Breast epithelium (tissue), 4 donors: ENCODE measurements at regions not wholly inside any gene's neighbourhood (a gene's known extent, or its start where the extent isn't known, plus 50 kb on each side); places are given as distances from the start of the nearest gene placed in this dataset.

Experiments
- DNase-seq, 2 donors: peaks; one replicate each; pipeline ENCODE4 v3.0.0-alpha.2; 2019; ENCODE audit warnings: low spot score in 2 of 2
- H3K27ac ChIP-seq, 2 donors: fragments of 200-600 bp; sonication (generic) in 1 of 2; one replicate each; pipeline ENCODE4 v1.5.1; 2016 to 2019; ENCODE audit warnings: mild to moderate bottlenecking in 1 of 2
- H3K27me3 ChIP-seq, 2 donors: fragments of 200-600 bp; sonication (generic) in 1 of 2; one replicate each; pipeline versions ENCODE4 v1.5.1 to v1.6.0; 2017 to 2019; ENCODE audit warnings: control low read depth in 1 of 2, mild to moderate bottlenecking in 1 of 2
- H3K36me3 ChIP-seq: fragments of 200-600 bp; one replicate; pipeline ENCODE4 v1.5.1; 2019
- H3K4me1 ChIP-seq, 2 donors: fragments of 200-600 bp; sonication (generic); one replicate each; pipeline ENCODE4 v1.5.1; 2016 to 2019; ENCODE audit warnings: control low read depth in 1 of 2
- H3K4me3 ChIP-seq, 3 donors: fragments of 200-600 bp; sonication (generic); 1 replicate in 2 of 3; 2 replicates in 1 of 3; pipeline ENCODE4 v1.5.1; 2016 to 2019; ENCODE audit warnings: mild to moderate bottlenecking in 3 of 3, moderate library complexity in 2 of 3
- H3K9me3 ChIP-seq, 2 donors: fragments of 200-600 bp; sonication (generic) in 1 of 2; one replicate each; pipeline ENCODE4 v1.5.1; 2016 to 2019; ENCODE audit warnings: control low read depth in 1 of 2
- POLR2A ChIP-seq: fragments of 450-650 bp; IDR thresholded peaks from one replicate; pipeline ENCODE4 v1.6.1; 2016; ENCODE audit warnings: antibody characterized with exemption, mild to moderate bottlenecking, moderate library complexity
- POLR2AphosphoS5 ChIP-seq, 3 donors: sonication (generic); formaldehyde crosslinking; IDR thresholded peaks; one replicate each; pipeline ENCODE4 v1.6.1; 2017; ENCODE audit warnings: antibody characterized with exemption in 3 of 3
- intact Hi-C: fragments of 100-400 bp; cut with DNase I; formaldehyde crosslinking; loops from one replicate; pipeline ENCODE4 v1.15.1; 2023; ENCODE audit warnings: low total_unique reads
- TF ChIP-seq, protein P1 (sequence below), 3 donors: fragments of 450-650 bp; IDR thresholded peaks; one replicate each; pipeline ENCODE4 v1.5.1; 2016 to 2017; ENCODE audit warnings: antibody characterized with exemption in 3 of 3, mild to moderate bottlenecking in 3 of 3, moderate library complexity in 3 of 3

DNA sequence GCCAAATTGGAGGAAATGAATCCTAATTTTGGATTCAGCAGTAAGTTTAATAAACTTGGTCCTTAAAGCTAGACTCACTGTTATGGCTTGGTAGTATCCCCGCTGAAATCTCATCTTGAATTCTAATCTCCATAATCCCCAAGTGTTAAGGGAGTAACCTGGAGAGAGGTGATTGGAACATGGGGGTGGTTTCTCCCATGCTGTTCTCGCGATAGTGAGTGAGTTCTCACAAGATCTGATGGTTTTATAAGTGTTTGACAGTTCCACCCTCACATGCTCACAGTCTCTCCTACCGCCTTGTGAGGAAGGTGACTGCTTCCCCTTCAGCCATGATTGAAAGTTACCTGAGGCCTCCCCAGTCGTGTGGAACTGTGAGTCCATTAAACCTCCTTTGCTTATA lies 824.5 kb upstream of the WWC1 start:
- Histone ChIP-seq H3K27me3 (no peaks in the 10 kb centered on the region), H3K27ac (no peak overlapping the region), H3K4me1 (no peaks in the 10 kb centered on the region), H3K9me3 (peaks cover 5 to 9% of the 10 kb centered on the region in 2 donors), H3K4me3 (no peak overlapping the region), H3K36me3 (no peaks in the 10 kb centered on the region)
- DNase-seq: no peak
- intact Hi-C loops: no loop called here
- TF ChIP-seq POLR2A (no peak), POLR2AphosphoS5 (IDR thresholded peaks at IDR 0.05) (no peak)
- TF ChIP-seq, protein P1, sequence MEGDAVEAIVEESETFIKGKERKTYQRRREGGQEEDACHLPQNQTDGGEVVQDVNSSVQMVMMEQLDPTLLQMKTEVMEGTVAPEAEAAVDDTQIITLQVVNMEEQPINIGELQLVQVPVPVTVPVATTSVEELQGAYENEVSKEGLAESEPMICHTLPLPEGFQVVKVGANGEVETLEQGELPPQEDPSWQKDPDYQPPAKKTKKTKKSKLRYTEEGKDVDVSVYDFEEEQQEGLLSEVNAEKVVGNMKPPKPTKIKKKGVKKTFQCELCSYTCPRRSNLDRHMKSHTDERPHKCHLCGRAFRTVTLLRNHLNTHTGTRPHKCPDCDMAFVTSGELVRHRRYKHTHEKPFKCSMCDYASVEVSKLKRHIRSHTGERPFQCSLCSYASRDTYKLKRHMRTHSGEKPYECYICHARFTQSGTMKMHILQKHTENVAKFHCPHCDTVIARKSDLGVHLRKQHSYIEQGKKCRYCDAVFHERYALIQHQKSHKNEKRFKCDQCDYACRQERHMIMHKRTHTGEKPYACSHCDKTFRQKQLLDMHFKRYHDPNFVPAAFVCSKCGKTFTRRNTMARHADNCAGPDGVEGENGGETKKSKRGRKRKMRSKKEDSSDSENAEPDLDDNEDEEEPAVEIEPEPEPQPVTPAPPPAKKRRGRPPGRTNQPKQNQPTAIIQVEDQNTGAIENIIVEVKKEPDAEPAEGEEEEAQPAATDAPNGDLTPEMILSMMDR (IDR thresholded peaks at IDR 0.05): no peak

DNA sequence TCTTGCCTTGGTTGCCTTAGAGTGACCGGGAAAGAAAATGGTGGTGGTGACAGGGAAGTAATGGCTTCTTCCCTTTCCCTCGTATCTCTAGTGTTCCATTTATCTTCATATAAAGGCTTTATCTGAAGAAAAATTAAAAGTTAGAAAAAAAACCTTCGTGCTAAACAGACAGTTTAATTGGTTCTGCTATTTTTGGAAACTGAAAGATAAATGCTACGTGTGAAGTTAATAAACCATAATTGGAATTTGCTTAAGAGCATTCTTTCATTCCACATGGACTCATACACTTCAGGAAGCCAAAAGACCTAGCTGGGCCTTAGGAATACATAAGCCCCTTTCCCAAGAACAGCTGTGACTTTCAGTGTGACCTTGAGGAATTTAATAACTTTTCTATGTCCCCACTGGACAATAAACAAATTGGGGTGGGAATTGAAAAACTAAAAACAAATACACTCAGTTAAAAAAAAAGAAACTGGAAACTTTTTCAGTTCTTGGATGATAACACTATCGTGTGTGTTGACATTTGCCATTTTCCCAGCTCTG lies 818.8 kb upstream of the WWC1 start:
- Histone ChIP-seq H3K4me3 (no peak overlapping the region), H3K9me3 (no peaks in the 10 kb centered on the region), H3K36me3 (no peaks in the 10 kb centered on the region), H3K27ac (no peak overlapping the region), H3K27me3 (no peaks in the 10 kb centered on the region), H3K4me1 (no peaks in the 10 kb centered on the region)
- TF ChIP-seq, protein P1 (IDR thresholded peaks at IDR 0.05): no peak
- TF ChIP-seq POLR2AphosphoS5 (IDR thresholded peaks at IDR 0.05) (no peak), POLR2A (no peak)
- no peak for DNase-seq
- intact Hi-C loops: no loop called here

DNA sequence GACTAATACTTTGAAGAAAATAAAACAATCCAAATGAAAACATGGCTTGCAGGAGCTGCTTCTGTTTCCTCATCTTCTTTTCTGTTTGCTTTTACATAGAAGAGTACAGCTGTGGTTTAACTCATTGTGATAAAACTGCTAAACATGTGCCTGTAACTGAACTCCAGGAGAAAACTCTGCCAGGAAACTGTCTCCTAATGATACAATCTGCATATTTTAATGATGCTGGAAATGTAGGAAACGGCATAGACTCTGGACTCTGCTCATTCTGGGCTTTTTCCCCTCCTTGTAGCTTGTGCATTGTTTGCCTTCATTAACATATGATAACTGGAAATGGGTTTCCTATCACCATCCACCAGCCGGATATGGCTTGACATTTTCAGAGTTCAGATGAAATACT lies 813.3 kb upstream of the WWC1 start:
- Histone ChIP-seq H3K27me3 (no peaks in the 10 kb centered on the region), H3K27ac (no peak overlapping the region), H3K4me1 (no peaks in the 10 kb centered on the region), H3K4me3 (no peak overlapping the region), H3K36me3 (no peaks in the 10 kb centered on the region), H3K9me3 (no peaks in the 10 kb centered on the region)
- intact Hi-C loops: no loop called here
- TF ChIP-seq POLR2AphosphoS5 (IDR thresholded peaks at IDR 0.05): no peak
- TF ChIP-seq, protein P1 (IDR thresholded peaks at IDR 0.05): no peak
- no peak for DNase-seq

DNA sequence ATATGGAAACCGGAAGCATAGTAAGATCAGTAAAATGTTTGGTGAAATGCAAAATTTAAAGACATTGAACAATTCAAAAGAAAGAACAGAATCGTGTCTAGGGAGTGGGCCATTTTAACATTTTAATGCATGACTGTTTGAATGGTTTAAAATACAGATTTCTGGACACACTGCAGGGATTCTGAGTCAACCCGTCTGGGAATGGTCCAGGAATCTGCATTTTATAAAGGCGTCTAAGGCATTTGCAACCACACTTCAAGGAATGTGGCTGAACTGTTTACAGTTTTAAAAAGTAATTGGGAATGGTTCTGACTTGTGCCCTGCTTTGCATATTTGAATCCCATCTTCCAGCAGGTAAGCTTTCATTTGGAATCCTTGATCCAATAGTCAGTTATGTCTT lies 811.7 kb upstream of the WWC1 start:
- no peak overlapping the region for H3K27ac ChIP-seq
- intact Hi-C loops: no loop called here
- no peak for DNase-seq
- TF ChIP-seq POLR2AphosphoS5 (IDR thresholded peaks at IDR 0.05): no peak
- no peak for TF ChIP-seq POLR2A
- TF ChIP-seq, protein P1 (IDR thresholded peaks at IDR 0.05): no peak
- no peaks in the 10 kb centered on the region for H3K36me3 ChIP-seq
- no peak overlapping the region for H3K4me3 ChIP-seq
- no peaks in the 10 kb centered on the region for H3K27me3 ChIP-seq
- no peaks in the 10 kb centered on the region for H3K9me3 ChIP-seq
- H3K4me1 ChIP-seq: no peaks in the 10 kb centered on the region

DNA sequence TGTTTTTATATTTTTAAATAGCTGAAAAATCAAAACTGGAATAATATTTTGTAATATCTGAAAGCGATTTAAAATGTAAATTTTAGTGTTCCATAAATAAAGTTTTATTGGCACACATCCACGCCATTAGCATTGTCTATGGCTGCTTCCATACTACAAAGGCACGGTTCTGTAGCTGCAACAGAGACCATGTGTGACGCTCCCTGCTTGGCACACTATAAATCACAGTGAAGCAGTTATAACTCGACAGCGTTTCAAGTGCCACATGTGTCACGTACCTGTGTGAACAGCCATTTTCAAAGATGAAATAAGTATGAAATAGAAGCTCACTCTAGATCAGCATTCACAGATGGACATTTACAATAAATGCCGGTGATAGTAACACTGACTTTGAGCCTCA lies 810.1 kb upstream of the WWC1 start:
- no peak for DNase-seq
- intact Hi-C loops: no loop called here
- H3K9me3 ChIP-seq: no peaks in the 10 kb centered on the region
- no peaks in the 10 kb centered on the region for H3K27me3 ChIP-seq
- H3K36me3 ChIP-seq: no peaks in the 10 kb centered on the region
- no peak overlapping the region for H3K4me3 ChIP-seq
- no peak overlapping the region for H3K27ac ChIP-seq
- TF ChIP-seq POLR2AphosphoS5 (IDR thresholded peaks at IDR 0.05): no peak
- no peaks in the 10 kb centered on the region for H3K4me1 ChIP-seq

DNA sequence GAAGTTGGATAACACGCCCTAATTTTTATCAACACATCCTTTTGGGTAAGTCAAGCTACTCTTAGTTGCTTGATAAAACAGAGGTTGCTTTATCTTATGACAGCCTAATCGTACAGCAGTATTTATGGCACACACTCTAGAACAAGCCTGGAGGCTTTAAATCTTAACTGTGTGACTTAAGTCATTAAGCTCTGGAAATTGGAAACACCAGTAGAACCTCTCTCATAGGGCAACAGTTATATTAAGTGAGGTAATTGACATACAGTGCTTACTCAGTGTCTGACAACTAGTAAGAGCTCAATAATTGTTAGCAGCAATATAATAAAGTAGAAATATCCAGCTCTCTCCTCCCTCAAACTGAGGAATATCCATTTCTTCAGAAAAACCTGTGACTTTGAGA lies 808.9 kb upstream of the WWC1 start:
- H3K4me1 ChIP-seq: no peaks in the 10 kb centered on the region
- no peaks in the 10 kb centered on the region for H3K27me3 ChIP-seq
- H3K36me3 ChIP-seq: no peaks in the 10 kb centered on the region
- no peak for TF ChIP-seq POLR2AphosphoS5 (IDR thresholded peaks at IDR 0.05)
- TF ChIP-seq, protein P1 (IDR thresholded peaks at IDR 0.05): no peak
- no peak for TF ChIP-seq POLR2A
- no peak for DNase-seq
- no peak overlapping the region for H3K4me3 ChIP-seq
- H3K9me3 ChIP-seq: no peaks in the 10 kb centered on the region
- no peak overlapping the region for H3K27ac ChIP-seq
- intact Hi-C loops: no loop called here
